Anterior cingulate cortex (tissue), 58 donors: ENCODE measurements at regions not wholly inside any gene's neighbourhood (a gene's known extent, or its start where the extent isn't known, plus 50 kb on each side); places are given as distances from the start of the nearest gene placed in this dataset.

ENCODE experiments used
- DNase-seq, 58 donors: peaks; one replicate each; lab custom pipeline; 2025; lab: John Stamatoyannopoulos, UW

DNA sequence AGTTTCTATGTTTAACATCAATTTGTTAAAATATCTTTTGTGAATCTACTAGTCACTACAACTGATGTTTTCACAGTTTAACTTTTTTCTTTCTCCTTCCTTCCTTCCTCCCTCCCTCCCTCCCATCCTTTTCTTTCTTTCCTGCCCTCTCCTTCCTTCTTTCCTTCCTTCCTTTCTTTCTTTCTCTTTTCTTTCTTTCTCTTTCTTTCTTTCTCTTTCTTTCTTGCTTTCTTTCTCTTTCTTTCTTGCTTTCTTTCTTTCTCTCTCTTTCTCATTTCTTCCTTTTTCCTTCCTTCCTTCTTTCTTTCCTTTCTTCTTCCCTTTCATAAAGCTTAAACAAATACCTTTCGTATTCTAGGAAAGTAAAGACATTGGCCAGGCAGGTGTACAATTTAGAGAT is 2083.0 kb upstream of the CELF4 start:
- no peak for DNase-seq

DNA sequence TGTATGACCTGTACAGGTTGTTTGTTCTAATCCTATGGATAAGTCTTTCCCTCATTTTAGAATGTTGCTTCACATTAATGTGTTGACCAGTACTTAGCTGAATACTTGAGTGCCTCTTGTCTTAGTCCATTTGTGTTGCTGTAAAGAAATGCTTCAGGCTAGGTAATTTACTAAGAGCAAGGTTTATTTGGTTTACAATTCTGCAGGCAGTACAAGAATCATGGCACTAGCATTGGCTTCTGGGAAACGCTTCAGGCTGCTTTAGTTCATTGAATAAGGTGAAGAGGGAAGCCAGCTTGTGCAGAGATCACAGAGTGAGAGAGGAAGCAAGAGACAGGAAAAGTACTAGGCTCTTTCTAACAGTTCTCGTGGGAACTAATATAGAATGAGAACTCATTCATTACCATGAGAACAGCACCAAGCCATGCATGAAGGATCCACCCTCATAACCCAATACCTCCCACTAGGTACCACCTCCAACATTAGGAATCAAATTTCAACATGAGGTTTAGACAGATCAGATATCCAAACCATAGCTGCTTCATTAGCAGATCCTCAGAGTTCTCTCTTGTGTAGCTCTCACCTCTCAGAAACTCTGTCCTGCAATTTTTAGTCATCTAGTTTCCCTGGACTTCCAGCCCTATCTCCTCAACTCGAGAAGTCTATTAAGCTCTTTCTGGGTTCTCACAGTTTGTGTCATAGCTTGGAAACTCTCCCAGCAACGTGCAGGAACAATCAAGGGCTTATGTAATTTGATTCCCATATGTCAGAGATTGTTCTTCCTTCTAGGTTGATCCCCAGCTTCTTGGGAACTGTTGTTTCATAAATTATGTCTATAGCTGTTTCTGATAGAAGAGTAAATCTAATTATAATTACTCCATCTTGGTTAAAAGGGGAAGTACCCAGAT is 2082.3 kb upstream of the CELF4 start:
- DNase-seq = peak in 3 of 58 donors; percentile 5 to 33 (median 20)

DNA sequence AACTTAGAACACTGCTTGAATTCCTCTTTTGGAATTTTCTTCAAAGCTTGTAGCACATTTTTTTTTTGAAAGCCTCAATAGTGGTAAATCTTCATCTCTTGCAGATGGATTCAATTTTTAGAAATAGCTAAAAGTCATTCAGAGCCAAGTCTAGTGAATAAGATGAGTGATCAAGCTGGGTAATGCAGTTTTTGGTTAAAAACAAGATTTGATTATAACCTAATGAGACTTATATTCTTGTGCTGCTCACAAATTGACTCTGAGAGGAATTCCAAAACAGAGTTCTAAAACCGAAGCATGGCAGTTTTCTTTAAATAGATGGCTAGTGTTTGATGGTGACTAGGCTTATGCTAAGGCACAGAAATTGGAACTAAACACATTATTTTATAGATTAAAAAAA is 2072.6 kb upstream of the CELF4 start:
- DNase-seq = no peak

- DNase-seq = no peak
These were observed 2071.3 kb upstream of the CELF4 start for GRCh38 chr18:39636931-39637330.

GRCh38 chr18:39635966-39636365 is 2070.4 kb upstream of the CELF4 start:
- DNase-seq = no peak

DNA sequence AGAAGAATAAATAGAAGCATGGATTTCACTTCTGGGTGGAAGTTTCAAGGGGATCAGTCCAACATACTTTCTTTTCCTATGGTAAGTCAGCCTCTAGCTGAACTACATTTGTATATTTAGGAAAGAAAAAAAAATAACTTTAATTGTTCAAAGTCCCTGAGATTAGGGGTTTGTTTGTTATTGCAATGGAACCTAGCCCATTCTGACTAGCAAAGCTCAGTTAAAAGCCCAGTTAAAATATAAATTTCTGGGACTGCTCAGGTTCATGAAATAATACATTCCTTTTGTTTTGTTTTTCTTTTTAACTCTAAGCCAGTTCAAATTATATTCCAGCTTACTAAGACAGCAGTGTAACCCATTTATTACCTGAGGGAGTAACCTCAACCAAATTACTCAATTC is 2069.6 kb upstream of the CELF4 start:
- no peak for DNase-seq

DNA sequence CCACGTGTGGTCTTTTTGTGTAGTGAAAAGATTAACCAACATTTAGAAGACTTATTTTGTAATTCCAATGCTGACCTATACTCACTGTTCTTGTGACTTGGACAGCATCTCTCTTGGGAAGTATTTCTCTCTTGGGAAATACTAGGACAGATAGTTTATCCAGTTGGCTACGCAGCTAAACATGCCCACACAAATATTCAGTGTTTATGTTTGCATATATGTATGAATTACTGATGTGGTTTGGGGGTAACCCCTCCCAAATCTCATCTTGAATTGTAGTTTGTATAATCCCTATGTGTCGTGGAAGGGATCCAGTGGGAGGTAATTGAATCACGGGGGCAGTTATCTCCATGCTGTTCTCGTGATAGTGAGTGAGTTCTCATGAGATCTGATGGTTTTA is 2062.3 kb upstream of the CELF4 start:
- DNase-seq = no peak

- no peak for DNase-seq
These were observed 2059.4 kb upstream of the CELF4 start for GRCh38 chr18:39624961-39625360.

DNA sequence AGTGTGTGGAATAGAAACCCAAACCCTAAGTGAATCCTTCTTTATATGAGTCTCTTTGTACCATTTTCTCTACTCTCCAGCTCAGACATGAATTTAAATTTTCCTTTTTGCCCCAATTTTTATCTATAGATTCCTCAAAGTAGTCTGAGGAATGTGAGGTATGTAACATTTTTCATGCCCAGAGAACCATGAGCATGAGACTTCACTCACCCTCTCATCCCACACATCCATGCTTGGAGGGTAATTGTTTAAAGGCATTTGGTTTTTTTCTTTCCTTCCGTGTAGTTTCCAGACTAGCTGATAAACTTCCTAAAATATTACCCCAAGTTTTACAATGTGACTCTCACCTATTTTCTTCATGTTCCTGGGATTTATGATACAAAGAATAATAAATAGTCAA is 2056.8 kb upstream of the CELF4 start:
- DNase-seq = no peak

- DNase-seq = no peak
These were observed 2055.1 kb upstream of the CELF4 start for GRCh38 chr18:39620551-39621168.

DNA sequence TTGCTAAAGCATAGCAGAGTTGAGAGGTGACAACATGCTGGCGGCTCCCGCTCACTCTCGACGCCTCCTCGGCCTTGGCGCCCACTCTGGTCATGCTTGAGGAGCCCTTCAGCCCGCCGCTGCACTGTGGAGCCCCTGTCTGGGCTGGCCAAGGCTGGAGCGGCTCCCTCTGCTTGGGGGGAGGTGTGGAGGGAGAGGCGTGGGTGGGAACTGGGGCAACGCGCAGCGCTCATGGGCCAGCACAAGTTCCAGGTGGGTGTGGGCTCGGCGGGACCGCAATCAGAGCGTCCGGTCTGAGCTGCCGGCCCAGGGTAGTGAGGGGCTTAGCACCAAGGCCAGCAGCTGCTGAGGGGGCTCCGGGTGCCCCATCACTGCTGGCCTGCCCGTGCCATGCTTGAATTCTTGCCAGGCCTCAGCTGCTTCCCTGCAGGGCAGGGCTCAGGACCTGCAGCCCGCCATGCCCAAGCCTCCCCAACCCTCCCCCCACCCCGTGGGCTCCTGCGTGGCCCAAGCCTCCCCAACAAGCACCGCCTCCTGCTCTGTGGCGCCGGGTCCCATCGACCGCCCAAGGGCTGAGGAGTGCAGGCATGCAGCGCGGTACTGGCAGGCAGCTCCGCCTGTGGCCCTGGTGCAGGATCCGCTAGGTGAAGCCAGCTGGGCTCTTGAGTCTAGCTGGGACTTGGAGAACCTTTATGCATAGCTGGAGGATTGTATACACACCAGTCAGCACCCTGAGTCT is 2052.8 kb upstream of the CELF4 start:
- DNase-seq = peak in 1 of 58 donors; percentile 5

DNA sequence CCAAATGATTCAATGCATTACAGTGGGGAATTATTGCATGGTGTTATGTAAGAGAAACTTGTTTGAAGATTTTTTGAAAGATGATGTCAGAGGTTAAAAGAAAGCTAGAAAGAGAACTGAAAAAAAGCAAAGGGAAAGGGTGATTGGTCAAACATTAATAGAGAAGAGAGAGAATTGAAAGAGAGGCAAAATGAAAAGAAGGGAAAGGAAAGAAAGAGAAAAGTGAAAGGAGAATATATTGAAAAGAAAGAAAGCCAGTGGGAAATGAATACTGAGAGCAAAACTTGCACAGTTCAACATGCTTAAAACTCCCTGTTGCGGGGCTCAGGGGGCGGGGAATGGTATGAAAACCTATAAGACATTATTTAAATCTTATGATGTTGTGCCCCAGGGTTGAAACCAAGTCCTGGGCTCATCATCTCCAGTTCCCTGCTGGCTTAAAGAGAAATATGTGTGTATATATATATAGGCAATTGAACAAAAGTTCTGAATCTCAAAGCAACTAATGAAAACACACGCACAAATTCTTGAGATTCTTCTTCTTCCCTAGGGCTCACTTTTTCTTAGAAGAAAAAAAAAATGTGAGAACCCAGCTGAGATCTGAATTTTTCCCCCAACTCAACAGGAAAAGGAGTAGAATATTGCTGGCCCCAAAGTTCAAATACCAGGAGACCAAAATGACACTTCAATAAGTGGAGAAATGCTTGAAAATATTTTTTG is 2045.9 kb upstream of the CELF4 start:
- DNase-seq = no peak

GRCh38 chr18:39607034-39607433 is 2041.4 kb upstream of the CELF4 start:
- no peak for DNase-seq

GRCh38 chr18:39604836-39605235 is 2039.2 kb upstream of the CELF4 start:
- DNase-seq = no peak

GRCh38 chr18:39602131-39602530 is 2036.5 kb upstream of the CELF4 start:
- no peak for DNase-seq

DNA sequence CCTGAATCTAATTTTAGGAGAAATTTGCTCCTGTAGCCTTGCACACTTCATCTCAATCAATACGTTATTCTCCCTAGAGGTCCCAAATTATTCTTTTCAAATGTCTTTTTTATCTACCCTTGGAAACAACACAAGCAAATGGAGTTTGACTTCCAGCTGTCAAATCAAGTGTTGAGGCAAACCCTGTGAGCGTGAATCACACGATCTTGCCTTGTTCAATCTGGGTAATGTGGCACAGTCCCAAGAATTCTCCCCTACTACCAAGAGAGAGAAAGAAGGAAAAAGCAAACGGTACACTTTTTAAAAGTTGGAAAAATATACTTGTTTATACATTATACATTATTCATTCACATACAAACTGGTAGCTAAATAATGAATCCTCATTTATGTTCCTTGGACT is 2035.3 kb upstream of the CELF4 start:
- no peak for DNase-seq

DNA sequence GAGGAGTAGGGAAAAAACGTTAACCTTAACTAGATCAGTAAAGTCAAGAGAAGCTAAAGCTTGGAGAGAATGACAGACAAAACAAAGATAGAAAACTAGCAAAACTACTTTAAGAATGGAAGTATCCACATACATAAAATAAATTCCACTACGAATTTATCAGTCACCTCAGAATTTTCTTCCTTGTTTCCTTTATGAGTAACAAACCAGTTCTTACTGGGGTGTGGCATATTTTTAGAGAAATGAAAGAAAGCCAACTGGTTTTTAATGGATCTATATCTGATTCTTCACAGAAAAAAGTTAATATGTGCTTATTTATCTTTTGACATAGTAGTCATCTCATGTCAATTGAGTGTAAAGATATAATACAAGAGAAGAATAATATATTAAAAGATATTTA is 2033.7 kb upstream of the CELF4 start:
- no peak for DNase-seq

DNA sequence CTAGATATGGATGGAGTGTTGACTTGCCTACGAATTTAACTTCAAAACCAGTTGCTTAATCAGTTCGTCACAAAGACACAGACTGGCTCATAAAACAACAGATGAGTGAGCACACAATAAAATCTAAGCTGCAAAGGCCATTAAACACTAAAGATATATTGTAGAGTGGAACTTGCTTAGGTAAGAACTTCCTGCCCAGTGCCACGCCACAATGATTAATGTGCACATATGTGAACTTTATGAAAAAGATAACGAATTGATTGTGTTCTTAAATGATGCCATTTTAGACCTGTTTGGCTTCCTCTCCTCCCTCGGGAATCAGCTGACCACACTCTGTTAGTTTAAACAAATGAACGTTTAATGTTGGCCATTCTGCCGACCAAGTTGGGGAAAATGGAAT is 2031.3 kb upstream of the CELF4 start:
- DNase-seq = no peak

GRCh38 chr18:39596221-39596620 is 2030.6 kb upstream of the CELF4 start:
- no peak for DNase-seq

DNA sequence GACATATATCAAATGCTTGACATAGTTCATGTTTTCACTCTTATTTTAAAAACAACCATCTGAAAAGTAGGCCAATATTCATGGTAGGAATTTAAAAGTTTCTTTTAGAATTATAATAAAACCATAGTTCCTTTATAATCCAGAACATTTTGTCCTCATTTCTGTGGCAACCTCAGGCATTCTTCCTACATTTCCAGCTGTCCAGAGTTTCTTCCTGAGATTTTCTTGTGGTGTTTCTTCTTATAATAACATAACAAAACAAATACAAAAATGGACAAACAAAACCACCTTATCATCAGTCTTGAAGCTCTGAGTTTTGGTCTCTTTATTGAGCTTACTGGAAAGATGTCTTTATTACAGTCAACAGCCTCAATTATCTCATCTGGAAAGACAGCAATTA is 2028.6 kb upstream of the CELF4 start:
- DNase-seq = no peak

DNA sequence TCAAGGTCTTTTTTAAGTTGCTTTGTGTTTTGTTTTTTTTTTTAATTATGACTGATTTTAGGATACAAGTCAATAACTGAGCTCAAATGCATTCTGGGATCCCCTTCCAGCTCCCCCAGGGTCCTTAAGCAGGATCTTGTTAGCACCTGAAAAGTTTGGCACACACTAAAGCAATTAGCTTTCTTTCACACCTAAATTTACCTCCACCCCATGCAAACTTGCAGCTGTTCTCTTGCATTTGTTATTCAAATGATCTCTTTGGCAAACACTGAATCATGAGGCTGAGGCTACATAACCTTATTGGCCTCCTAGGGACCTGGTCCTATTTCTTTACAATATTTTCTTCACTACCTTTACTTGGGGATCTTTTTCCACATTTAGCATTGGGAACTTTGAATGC is 2026.1 kb upstream of the CELF4 start:
- DNase-seq = no peak
